ENCODE measurements at regions not wholly inside any gene's neighbourhood (a gene's known extent, or its start where the extent isn't known, plus 50 kb on each side); places are given as distances from the start of the nearest gene placed in this dataset.
"Not testable (repeated sequence)": the region's sequence is repeated elsewhere in the genome, so short reads cannot be mapped to it uniquely, and the experiment has no call there.

DNA sequence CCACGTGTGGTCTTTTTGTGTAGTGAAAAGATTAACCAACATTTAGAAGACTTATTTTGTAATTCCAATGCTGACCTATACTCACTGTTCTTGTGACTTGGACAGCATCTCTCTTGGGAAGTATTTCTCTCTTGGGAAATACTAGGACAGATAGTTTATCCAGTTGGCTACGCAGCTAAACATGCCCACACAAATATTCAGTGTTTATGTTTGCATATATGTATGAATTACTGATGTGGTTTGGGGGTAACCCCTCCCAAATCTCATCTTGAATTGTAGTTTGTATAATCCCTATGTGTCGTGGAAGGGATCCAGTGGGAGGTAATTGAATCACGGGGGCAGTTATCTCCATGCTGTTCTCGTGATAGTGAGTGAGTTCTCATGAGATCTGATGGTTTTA is 2062.3 kb upstream of the CELF4 start:
- DNase-seq, result no peak

DNA sequence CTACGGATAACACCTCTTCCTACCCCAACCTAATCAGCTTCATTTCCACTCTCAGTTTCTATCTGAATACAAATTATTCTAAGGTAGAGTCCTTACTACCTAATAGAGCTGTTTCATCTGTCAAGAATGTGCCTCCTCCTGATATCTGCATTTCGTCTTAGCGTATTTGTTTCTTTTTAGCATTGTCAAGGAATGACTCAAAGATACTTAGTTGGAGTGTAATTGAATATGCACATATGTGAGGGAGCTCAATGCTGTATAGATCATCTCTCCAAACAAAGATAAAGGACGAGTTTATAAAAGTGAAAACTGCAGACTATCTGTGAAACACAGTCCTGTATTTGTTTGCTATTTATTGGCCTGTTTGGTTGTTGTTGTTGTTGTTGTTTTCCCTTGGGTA is 2059.4 kb upstream of the CELF4 start:
- no peak for DNase-seq

DNA sequence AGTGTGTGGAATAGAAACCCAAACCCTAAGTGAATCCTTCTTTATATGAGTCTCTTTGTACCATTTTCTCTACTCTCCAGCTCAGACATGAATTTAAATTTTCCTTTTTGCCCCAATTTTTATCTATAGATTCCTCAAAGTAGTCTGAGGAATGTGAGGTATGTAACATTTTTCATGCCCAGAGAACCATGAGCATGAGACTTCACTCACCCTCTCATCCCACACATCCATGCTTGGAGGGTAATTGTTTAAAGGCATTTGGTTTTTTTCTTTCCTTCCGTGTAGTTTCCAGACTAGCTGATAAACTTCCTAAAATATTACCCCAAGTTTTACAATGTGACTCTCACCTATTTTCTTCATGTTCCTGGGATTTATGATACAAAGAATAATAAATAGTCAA is 2056.8 kb upstream of the CELF4 start:
- no peak for DNase-seq

DNA sequence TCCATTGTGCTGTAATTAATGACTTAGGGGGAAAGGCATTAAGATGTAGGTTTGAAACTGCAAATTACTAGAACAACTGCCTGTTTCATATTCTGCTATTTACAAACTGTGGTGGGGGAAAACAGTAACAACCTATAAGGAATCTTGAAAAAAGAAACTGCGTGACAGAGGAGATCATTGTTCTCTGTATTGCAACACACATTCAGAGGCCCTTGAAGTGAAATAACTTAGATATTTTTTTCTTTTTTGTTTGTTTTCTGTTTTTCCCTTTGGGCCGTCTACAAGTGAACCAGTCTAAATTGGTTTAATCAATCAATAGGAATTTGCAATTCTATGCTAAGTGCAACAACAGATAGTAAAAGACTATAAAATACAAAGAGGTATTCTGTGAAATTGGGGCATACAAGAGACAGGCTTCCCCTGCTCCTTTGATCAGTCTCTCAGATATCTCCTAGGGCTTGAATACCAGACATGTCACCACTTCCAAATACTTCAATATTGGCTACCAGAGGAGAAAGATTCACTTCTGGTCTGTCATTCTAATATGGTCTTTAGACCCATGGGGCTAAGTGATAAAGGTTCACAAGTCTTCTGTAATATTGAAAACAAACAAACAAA is 2055.1 kb upstream of the CELF4 start:
- no peak for DNase-seq

DNA sequence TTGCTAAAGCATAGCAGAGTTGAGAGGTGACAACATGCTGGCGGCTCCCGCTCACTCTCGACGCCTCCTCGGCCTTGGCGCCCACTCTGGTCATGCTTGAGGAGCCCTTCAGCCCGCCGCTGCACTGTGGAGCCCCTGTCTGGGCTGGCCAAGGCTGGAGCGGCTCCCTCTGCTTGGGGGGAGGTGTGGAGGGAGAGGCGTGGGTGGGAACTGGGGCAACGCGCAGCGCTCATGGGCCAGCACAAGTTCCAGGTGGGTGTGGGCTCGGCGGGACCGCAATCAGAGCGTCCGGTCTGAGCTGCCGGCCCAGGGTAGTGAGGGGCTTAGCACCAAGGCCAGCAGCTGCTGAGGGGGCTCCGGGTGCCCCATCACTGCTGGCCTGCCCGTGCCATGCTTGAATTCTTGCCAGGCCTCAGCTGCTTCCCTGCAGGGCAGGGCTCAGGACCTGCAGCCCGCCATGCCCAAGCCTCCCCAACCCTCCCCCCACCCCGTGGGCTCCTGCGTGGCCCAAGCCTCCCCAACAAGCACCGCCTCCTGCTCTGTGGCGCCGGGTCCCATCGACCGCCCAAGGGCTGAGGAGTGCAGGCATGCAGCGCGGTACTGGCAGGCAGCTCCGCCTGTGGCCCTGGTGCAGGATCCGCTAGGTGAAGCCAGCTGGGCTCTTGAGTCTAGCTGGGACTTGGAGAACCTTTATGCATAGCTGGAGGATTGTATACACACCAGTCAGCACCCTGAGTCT is 2052.8 kb upstream of the CELF4 start:
- no peak for DNase-seq

DNA sequence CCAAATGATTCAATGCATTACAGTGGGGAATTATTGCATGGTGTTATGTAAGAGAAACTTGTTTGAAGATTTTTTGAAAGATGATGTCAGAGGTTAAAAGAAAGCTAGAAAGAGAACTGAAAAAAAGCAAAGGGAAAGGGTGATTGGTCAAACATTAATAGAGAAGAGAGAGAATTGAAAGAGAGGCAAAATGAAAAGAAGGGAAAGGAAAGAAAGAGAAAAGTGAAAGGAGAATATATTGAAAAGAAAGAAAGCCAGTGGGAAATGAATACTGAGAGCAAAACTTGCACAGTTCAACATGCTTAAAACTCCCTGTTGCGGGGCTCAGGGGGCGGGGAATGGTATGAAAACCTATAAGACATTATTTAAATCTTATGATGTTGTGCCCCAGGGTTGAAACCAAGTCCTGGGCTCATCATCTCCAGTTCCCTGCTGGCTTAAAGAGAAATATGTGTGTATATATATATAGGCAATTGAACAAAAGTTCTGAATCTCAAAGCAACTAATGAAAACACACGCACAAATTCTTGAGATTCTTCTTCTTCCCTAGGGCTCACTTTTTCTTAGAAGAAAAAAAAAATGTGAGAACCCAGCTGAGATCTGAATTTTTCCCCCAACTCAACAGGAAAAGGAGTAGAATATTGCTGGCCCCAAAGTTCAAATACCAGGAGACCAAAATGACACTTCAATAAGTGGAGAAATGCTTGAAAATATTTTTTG is 2045.9 kb upstream of the CELF4 start:
- DNase-seq, result no peak

DNA sequence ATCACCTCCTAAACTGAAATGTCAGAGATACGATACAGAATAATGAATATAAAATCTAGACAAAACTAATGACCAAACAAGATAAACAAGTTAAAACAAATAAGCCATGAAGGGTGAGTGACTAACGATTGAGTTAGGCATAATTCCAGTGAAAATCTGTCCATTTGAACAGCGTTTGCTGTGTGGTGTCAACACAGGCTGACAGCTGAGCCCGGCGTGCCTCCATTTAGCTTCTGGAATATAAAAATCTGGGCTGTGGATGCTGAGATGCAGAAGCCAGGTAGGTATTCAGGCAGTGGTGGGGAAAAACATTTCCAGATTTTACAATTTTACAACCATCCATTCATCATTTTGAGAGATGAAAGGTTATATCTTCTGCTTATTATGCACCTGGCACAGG is 2041.4 kb upstream of the CELF4 start:
- no peak for DNase-seq

DNA sequence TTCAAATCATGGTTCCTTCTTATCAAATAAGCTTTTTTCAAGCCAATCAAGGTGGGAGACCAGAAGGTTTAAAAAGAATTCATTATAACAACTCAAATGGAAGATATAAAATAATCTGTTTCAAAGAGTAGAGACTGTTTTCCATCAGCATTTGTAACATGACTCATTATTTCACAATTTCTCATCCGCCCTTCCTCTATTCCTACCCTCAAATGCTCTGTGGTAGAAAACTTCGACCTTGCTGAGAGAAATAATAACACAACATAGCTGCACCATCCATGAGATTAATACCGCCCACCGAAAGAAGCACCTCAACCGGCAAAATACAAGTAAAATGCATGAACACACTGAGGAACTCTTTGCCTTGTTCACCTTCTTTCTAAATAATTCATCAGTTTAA is 2039.2 kb upstream of the CELF4 start:
- no peak for DNase-seq

DNA sequence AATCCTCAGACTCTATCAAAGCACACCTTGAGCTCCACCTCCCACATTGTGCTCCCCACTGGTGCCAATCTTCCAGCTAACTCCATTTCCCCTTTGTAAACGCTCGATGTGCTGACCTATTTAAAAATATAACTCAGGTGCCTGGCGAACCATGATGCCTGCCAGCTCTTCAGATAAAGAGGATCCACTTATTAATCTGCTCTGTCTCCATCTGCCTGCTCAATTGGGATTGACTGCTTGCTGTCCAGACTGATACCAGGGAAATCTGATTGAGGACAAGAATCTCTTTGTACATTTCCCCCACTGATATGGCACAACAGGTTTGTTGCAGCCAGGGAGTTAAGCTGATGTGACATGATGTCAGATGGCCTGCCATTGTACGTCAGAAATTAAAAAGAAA is 2036.5 kb upstream of the CELF4 start:
- no peak for DNase-seq

DNA sequence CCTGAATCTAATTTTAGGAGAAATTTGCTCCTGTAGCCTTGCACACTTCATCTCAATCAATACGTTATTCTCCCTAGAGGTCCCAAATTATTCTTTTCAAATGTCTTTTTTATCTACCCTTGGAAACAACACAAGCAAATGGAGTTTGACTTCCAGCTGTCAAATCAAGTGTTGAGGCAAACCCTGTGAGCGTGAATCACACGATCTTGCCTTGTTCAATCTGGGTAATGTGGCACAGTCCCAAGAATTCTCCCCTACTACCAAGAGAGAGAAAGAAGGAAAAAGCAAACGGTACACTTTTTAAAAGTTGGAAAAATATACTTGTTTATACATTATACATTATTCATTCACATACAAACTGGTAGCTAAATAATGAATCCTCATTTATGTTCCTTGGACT is 2035.3 kb upstream of the CELF4 start:
- no peak for DNase-seq

DNA sequence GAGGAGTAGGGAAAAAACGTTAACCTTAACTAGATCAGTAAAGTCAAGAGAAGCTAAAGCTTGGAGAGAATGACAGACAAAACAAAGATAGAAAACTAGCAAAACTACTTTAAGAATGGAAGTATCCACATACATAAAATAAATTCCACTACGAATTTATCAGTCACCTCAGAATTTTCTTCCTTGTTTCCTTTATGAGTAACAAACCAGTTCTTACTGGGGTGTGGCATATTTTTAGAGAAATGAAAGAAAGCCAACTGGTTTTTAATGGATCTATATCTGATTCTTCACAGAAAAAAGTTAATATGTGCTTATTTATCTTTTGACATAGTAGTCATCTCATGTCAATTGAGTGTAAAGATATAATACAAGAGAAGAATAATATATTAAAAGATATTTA is 2033.7 kb upstream of the CELF4 start:
- DNase-seq, result no peak

DNA sequence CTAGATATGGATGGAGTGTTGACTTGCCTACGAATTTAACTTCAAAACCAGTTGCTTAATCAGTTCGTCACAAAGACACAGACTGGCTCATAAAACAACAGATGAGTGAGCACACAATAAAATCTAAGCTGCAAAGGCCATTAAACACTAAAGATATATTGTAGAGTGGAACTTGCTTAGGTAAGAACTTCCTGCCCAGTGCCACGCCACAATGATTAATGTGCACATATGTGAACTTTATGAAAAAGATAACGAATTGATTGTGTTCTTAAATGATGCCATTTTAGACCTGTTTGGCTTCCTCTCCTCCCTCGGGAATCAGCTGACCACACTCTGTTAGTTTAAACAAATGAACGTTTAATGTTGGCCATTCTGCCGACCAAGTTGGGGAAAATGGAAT is 2031.3 kb upstream of the CELF4 start:
- DNase-seq, result no peak

DNA sequence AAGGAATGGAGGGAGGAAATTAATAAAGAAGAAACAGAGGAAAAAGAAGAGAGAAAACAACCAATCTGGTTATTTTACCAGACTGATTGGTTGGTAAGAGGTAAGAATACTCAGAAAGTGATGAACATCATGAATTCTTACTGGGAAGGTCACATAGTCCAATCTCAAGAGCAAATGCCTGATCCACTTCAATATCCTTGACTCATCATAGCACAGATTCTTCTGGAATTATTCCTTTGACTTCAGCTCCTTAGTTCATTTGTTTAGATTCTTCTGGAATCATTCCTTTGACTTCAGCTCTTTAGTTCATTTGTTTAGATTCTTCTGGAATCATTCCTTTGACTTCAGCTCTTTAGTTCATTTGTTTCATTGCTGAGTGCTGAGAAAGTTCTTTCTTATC is 2030.6 kb upstream of the CELF4 start:
- DNase-seq, result no peak

DNA sequence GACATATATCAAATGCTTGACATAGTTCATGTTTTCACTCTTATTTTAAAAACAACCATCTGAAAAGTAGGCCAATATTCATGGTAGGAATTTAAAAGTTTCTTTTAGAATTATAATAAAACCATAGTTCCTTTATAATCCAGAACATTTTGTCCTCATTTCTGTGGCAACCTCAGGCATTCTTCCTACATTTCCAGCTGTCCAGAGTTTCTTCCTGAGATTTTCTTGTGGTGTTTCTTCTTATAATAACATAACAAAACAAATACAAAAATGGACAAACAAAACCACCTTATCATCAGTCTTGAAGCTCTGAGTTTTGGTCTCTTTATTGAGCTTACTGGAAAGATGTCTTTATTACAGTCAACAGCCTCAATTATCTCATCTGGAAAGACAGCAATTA is 2028.6 kb upstream of the CELF4 start:
- DNase-seq, result no peak

DNA sequence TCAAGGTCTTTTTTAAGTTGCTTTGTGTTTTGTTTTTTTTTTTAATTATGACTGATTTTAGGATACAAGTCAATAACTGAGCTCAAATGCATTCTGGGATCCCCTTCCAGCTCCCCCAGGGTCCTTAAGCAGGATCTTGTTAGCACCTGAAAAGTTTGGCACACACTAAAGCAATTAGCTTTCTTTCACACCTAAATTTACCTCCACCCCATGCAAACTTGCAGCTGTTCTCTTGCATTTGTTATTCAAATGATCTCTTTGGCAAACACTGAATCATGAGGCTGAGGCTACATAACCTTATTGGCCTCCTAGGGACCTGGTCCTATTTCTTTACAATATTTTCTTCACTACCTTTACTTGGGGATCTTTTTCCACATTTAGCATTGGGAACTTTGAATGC is 2026.1 kb upstream of the CELF4 start:
- DNase-seq, result no peak

DNA sequence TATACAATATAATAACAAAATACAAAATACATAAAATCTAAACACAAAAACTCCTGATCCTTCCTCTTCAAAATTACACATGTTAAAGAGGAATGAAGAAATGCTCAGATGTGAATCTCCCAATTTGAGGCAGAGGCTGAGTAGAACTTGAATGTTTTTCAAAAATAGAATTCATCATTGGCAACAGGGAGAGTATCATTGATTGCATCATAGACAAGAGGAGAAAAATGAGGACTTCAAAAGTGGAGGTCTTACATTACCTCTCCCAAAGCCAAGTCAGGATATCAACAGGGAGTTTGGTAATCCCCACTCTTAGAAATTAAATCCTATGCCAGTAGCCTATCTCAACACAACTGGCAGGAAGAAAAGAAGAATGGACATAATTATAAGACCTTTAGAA is 2023.9 kb upstream of the CELF4 start:
- no peak for DNase-seq

DNA sequence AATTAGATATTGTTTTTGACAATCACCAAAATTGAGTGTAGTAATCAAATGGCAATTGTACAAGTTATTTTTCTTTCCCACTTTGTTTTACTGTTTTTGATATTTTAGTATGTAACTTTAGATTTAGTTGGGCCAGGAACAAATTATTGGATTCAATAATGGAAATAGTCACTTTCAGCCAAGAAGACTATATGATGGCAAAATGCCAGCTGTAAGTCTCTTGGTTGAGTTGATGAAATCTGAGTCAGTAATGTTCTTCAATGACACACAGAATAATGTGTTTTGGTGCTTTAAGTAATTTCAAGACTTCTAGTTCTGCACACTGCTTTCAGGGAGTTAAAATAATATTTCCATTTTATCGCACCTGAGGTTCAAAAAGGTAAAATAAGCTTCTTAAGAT is 2022.0 kb upstream of the CELF4 start:
- DNase-seq, result peak; percentile 27

DNA sequence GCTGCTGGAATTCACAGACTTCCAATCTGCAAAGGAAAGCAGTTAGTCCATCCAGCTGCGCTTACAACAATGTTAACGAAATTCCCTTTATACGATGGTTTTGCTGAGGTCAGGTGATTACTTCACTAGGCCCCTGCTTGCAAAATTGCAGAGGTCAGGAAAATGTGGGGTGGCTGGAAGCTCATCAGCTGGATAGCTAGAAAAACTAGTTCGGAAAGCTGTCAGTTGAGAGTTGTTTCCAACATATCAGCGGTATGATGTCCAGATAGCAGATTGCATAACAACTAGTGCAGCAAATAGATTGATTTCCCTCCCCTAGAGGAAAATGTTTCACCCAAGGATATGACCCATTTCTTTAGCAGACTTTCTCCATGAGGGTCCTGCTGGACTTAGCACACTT is 2021.1 kb upstream of the CELF4 start:
- DNase-seq, result peak; percentile 16

DNA sequence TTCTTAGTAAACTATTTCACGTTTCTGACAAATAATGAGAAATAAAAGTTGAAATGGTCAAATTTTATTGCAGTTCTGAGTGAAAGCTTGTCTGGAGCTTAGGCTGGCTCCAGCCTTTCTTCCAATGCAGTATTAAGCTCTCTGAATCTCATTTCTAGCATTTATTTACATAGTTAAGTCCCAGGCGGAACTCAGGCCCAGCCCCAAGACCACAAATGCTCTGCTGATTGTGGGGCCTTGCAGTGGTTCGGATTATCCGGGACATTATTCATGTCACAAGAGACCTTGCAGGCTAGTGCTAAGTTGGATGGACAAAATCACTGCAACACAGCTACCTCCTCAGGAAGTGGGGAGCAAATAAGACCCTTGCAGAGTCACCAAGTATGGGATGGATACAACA is 2009.3 kb upstream of the CELF4 start:
- DNase-seq, result no peak

DNA sequence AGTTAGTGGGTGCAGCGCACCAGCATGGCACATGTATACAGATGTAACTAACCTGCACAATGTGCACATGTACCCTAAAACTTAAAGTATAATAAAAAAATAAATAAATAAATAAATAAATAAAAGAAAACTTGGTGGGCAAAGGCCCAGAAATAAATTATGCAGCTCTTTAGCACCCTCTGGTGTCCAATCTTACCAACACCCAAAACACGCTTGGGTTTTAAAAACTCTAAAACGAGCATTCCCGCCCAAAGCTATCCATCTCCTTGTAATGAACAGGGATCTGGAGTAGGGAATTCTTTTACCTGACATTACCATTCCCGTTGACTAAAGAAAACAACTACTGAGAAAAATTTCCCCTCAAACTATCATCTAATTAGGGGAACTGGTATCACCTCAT is 2005.9 kb upstream of the CELF4 start:
- no peak for DNase-seq

DNA sequence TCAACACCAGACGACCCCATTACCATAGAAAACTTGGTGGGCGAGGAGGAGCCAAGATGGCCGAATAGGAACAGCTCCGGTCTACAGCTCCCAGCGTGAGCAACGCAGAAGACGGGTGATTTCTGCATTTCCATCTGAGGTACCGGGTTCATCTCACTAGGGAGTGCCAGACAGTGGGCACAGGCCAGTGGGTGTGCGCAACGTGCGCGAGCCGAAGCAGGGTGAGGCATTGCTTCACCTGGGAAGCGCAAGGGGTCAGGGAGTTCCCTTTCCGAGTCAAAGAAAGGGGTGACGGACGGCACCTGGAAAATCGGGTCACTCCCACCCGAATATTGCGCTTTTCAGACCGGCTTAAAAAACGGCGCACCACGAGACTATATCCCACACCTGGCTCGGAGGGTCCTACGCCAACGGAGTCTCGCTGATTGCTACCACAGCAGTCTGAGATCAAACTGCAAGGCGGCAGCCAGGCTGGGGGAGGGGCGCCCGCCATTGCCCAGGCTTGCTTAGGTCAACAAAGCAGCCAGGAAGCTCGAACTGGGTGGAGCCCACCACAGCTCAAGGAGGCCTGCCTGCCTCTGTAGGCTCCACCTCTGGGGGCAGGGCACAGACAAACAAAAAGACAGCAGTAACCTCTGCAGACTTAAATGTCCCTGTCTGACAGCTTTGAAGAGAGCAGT is 2000.1 kb upstream of the CELF4 start:
- DNase-seq, result not testable (repeated sequence)

DNA sequence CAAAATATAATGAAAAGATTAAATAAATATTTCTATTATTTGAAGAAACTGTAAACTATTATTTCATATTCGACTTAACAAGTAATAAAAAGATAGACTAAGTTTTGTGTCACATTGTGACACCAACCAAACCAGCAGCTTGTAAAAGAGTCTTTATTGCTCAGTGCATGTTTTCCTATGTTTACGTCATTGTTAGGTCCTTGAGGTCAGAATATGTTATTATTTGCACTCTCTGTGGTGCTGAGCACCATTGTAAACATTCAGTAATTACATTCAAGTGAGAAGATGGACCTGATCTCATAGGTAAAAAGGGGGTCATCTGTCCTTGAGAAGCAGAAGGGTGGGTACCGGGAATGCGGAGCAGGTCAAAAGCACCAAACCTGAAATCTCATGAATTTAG is 1999.1 kb upstream of the CELF4 start:
- no peak for DNase-seq

DNA sequence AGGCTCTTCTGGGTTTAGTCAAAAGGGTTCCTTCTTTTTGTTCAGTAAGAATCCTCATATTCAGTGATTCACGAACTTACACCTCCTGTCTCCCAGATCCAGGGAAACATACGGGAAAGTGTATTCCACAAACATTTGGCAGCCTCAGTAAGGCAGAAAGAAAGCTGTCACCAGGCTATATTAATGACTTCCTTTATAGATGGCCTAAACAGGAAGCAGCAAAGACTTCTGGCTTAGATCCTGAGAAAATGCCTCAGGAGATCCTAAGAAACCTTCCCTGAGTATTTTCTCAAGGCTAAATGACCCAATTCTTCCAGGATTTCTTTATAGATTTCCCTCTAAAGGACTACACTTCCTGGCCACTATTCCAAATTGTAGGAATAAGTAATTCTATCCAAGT is 1995.5 kb upstream of the CELF4 start:
- DNase-seq, result peak; percentile 42

DNA sequence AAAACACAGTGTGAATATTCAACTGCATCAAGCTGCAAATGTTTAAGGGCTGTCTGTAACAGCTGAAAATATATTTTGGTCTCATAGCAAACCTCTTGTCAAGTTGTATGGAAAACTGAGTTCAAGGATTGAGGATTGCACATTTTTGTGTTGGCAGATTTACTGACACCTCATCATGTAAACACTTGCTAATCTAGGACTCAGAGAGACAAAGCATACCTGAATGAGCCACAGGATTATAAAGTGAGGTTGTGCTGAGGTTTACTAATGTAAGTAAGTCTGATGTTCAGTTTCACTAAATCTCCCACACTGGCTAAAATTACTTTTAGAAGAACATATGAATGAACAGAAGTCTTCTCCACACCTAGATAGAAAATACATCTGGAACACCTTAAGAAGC is 1993.1 kb upstream of the CELF4 start:
- no peak for DNase-seq

Measured in hindlimb muscle (tissue), 1 donor.